IPS-18c (cell line): ENCODE measurements at regions not wholly inside any gene's neighbourhood (a gene's known extent, or its start where the extent isn't known, plus 50 kb on each side); places are given as distances from the start of the nearest gene placed in this dataset.

Source experiments
- H3K4me3 ChIP-seq: 2 replicates; pipeline ENCODE4 v1.7.0; 2013; ENCODE audit warnings: low read depth, mild to moderate bottlenecking, low read length, moderate library complexity; ENCODE audit not compliant: insufficient read depth
- H3K9me3 ChIP-seq: one replicate; pipeline ENCODE4 v1.6.1; 2013; ENCODE audit warnings: mild to moderate bottlenecking, low read length, moderate library complexity; ENCODE audit not compliant: control insufficient read depth, insufficient read depth

- Histone ChIP-seq H3K9me3 (no peaks in the 10 kb centered on the region), H3K4me3 (no peak overlapping the region)
Measured at GRCh38 chr16:64749346-64749745, 372.5 kb downstream of the CDH11 start.

DNA sequence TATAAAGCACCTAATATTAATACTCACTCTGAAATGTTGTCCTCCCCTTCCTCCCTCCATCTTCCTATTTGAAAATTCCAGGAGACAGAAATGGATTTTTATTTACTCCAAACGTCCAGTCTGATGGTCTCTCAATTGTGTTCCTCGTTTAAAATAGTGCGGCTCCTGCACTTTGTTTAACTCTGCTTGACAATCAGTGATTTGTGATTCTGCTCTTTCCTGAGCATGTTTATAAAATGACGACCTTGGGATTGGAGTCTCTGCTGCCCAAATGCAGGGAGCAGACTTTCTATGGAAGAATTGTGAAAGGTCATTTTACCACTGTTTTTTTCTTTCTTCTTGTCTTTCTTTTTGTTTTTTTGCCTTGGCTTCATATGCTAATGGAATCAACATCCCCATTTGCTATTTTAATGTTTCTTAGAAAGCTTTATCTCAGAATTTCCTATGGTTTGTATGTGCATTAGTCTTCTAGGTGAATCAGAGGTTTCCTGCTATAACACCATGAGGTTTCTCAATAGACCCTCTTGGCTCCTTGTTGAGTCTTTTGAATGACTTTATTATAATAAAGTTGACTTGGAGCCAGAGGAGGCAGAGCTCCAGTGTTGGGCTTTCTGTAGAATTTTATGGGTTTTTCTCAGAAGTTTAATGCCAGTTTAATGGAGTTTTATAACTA, 376.5 kb downstream of the CDH11 start:
- no peak overlapping the region for H3K4me3 ChIP-seq
- no peaks in the 10 kb centered on the region for H3K9me3 ChIP-seq

GRCh38 chr16:64742455-64743223, 379.2 kb downstream of the CDH11 start:
- Histone ChIP-seq H3K9me3 (peaks cover 2% of the 10 kb centered on the region), H3K4me3 (no peak overlapping the region)

DNA sequence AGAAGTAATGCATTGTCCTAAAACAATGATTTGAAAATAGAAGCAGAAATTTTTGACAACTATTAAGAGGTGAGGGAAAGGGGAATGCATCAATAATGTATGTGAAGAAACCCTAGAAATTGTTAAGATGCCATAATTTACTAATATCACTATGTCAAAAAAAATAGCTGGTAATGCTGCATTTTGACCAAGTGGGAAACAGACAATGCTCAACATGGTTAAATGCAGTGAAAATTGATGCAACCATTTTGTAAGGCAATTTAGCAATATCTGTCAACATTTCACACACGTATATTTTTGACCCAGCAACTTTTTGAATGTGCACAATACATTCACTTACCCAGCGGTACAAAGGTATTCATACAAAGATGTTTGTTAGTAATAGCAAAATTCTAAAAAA, 381.6 kb downstream of the CDH11 start:
- Histone ChIP-seq H3K9me3 (peaks cover 2% of the 10 kb centered on the region), H3K4me3 (no peak overlapping the region)

- H3K9me3 ChIP-seq: peaks cover 2% of the 10 kb centered on the region
- no peak overlapping the region for H3K4me3 ChIP-seq
Measured at GRCh38 chr16:64738321-64738960, 383.4 kb downstream of the CDH11 start.

DNA sequence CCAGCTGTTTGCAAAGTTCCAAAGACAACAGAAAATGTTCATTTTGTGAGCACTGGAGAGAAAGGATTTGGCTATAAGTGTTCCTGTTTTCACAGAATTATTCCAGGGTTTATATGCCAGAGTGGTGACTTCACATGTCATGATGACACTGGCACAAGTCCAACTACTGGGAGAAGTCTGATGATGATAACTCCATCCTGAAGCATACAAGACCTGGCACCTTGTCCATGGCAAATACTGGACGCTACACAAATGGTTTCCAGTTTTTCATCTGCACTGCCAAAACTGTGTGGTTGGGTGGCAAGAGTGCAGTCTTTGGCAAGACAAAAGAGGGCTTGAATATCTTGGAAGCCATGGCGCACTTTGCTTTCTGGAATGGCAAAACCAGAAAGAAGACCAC, 385.0 kb downstream of the CDH11 start:
- H3K4me3 ChIP-seq: no peak overlapping the region
- peaks cover 2% of the 10 kb centered on the region for H3K9me3 ChIP-seq

DNA sequence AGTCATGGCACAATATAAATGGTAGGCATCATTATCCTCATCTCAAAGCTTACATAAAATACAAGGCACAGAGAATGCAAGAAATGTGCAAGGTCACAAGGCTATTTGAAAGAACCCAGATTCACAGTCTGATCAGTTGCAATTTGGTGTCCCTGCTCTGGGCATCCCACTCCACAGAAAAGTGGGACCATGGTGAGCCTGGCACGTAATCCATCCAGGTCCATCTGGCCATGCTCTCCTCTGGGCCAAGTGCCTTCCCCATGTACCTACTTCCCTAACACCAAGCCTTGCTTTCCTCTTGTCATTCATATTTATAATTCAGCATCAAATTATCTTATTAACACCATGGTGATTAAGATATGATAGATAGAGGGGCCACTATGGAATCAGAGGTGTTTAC, 390.0 kb downstream of the CDH11 start:
- no peaks in the 10 kb centered on the region for H3K9me3 ChIP-seq
- H3K4me3 ChIP-seq: no peak overlapping the region

DNA sequence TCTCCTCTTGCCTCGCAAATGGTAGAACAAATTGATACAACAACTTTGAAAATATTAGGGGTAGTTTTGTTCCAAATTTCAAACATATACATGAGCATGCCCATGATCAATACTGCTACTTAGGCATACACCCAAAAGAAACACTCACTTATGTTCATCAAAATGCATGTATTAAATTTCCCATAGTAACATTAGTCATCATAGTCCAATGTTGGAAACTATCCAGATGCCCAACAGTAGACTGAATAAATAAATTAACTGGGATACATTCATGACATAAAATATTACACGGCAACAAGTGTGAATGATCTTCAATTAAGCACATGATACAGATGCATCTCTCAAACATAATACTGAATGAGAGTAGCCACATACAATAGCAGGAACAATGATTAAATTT, 391.6 kb downstream of the CDH11 start:
- H3K4me3 ChIP-seq: no peak overlapping the region
- H3K9me3 ChIP-seq: no peaks in the 10 kb centered on the region

DNA sequence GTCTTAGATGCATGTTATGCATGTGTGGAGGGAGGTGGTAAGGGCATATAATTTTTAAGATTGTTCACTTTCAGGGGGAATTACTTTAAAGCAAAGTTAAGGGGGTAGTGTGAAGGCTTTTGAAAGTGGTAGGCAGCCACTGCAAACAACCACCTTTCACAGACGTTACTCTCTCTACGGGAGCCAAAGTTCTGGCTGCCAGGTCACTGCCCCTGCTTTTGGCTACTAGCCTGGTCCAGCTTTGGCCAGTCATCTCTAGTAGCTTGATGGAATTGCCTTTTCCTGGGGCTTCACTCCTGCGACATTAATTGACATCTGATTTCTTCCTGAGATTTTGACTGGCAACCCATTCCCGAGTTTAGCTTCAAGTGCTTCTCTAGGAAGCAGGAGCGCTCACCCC, 397.5 kb downstream of the CDH11 start:
- Histone ChIP-seq H3K9me3 (no peaks in the 10 kb centered on the region), H3K4me3 (no peak overlapping the region)

DNA sequence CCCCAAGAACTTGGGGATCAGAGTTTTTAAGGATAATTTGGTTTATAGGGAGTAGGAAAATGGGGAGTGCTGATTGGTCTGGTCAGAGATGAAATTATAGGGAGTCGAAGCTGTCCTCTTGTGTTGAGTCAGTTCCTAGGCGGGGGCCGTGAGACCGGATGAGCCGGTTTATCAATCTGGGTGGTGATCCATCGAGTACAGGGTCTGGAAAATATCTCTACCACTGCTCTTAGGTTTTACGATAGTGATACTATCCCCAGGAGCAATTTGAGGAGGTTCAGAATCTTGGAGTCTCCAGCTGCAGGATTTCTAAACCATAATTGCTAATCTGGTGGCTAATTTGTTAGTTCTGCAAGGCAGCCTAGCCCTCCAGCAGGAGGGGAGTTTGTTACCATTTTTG, 403.4 kb downstream of the CDH11 start:
- H3K9me3 ChIP-seq: no peaks in the 10 kb centered on the region

GRCh38 chr16:64717871-64718270, 404.0 kb downstream of the CDH11 start:
- H3K4me3 ChIP-seq: no peak overlapping the region
- no peaks in the 10 kb centered on the region for H3K9me3 ChIP-seq

More for the DNA sequence above, 403.4 kb downstream of the CDH11 start:
- no peak overlapping the region for H3K4me3 ChIP-seq

GRCh38 chr16:64715624-64716023, 406.2 kb downstream of the CDH11 start:
- no peaks in the 10 kb centered on the region for H3K9me3 ChIP-seq
- H3K4me3 ChIP-seq: no peak overlapping the region

GRCh38 chr16:64712026-64712425, 409.8 kb downstream of the CDH11 start:
- Histone ChIP-seq H3K9me3 (no peaks in the 10 kb centered on the region), H3K4me3 (no peak overlapping the region)

DNA sequence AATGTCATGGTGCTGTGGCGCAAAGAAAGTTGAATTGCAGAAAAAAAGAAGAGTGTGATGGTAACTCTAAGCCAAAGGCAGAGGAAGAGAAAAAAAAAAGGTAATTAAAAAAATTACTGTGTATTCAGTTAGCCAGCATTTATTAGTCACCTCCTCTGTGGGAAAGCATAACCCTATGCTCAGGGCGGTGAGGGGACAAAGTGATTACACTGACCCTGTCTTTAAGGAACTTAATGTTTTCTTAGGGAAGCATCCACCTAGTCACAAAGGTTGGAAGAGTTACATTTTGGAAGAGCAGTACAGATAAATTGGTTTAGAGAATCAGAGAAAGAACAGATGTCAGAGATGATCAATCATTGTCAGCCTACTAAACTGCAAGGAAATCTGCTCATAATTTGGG, 410.3 kb downstream of the CDH11 start:
- Histone ChIP-seq H3K4me3 (no peak overlapping the region), H3K9me3 (no peaks in the 10 kb centered on the region)

DNA sequence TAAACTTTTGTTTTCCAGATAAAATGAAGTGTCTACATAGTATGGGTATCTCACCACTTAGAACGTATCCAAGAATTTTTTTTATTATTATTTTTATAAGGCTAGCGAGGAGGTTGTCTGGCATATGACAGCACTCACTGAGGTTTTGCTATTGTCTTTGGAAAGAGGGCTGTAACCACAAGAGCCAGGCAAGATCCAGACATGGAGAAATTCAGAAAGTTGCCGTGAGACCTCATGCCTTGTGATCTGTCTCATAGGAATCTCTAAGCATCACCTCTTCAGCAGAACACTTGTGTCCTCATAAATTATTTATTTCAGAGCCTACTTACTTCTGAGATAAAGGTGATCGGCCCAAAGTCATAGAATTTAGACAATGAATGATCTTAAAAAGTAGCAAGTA, 410.8 kb downstream of the CDH11 start:
- no peak overlapping the region for H3K4me3 ChIP-seq
- no peaks in the 10 kb centered on the region for H3K9me3 ChIP-seq

GRCh38 chr16:64705443-64705842, 416.4 kb downstream of the CDH11 start:
- Histone ChIP-seq H3K9me3 (no peaks in the 10 kb centered on the region), H3K4me3 (no peak overlapping the region)

GRCh38 chr16:64704386-64704785, 417.5 kb downstream of the CDH11 start:
- Histone ChIP-seq H3K4me3 (no peak overlapping the region), H3K9me3 (no peaks in the 10 kb centered on the region)

- H3K9me3 ChIP-seq: no peaks in the 10 kb centered on the region
- no peak overlapping the region for H3K4me3 ChIP-seq
Measured at GRCh38 chr16:64702415-64702814, 419.4 kb downstream of the CDH11 start.
